Kidney epithelial cell (primary cell): ENCODE measurements at regions not wholly inside any gene's neighbourhood (a gene's known extent, or its start where the extent isn't known, plus 50 kb on each side); places are given as distances from the start of the nearest gene placed in this dataset.

Source experiments
- DNase-seq: peaks from one replicate; pipeline ENCODE4 v3.0.0-alpha.2; 2010; ENCODE audit warnings: low read depth
- H3K27me3 ChIP-seq: 2 replicates; pipeline ENCODE4 v1.6.0; 2011; ENCODE audit warnings: low read length; ENCODE audit not compliant: control insufficient read depth, insufficient read depth
- H3K36me3 ChIP-seq: 2 replicates; pipeline ENCODE4 v1.5.1; 2011; ENCODE audit warnings: low read length; ENCODE audit not compliant: control insufficient read depth, insufficient read depth
- H3K4me3 ChIP-seq: 2 replicates; pipeline ENCODE4 v1.5.1; 2011; ENCODE audit warnings: low read depth, mild to moderate bottlenecking, control low read depth, low read length
- CTCF ChIP-seq: IDR thresholded peaks from 2 replicates; pipeline ENCODE4 v1.5.1; 2011; ENCODE audit warnings: mild to moderate bottlenecking, moderate library complexity, low read length, control low read depth, inconsistent platforms; ENCODE audit not compliant: insufficient read depth, poor library complexity, severe bottlenecking

DNA sequence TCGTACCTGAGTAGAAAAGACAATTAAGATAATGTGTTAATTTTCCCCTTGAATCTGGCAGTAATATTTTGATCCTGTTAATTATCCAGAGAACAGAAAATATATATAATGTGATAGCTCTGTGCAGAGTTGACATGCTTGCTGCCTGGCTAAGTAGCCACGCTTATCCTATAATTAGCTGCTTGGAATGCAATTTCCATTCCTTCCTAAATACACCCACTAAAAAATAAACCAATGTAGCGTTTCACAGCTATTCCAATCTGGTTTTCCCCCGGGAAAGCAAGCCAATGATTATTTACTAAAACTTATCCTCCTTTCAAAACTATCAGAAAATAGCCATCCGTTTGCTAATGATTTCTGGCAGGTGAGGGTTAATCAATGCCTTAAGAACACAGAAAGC lies 134.5 kb upstream of the IRX5 start:
- Histone ChIP-seq H3K36me3 (no peaks in the 10 kb centered on the region), H3K4me3 (no peak overlapping the region), H3K27me3 (no peaks in the 10 kb centered on the region)
- TF ChIP-seq CTCF, result no peak
- DNase-seq, result no peak

- Histone ChIP-seq H3K36me3 (no peaks in the 10 kb centered on the region), H3K4me3 (no peak overlapping the region), H3K27me3 (no peaks in the 10 kb centered on the region)
- TF ChIP-seq CTCF, result no peak
- no peak for DNase-seq
These were observed 137.9 kb upstream of the IRX5 start for GRCh38 chr16:54792811-54793210.

- Histone ChIP-seq H3K27me3 (no peaks in the 10 kb centered on the region), H3K36me3 (no peaks in the 10 kb centered on the region), H3K4me3 (no peak overlapping the region)
- TF ChIP-seq CTCF, result no peak
- no peak for DNase-seq
These were observed 143.6 kb upstream of the IRX5 start for GRCh38 chr16:54787045-54787444.

GRCh38 chr16:54783980-54784379 lies 146.7 kb upstream of the IRX5 start:
- TF ChIP-seq CTCF, result no peak
- H3K36me3 ChIP-seq, result no peaks in the 10 kb centered on the region
- DNase-seq, result no peak
- no peak overlapping the region for H3K4me3 ChIP-seq
- H3K27me3 ChIP-seq, result no peaks in the 10 kb centered on the region

- no peak for DNase-seq
- TF ChIP-seq CTCF, result no peak
- no peaks in the 10 kb centered on the region for H3K36me3 ChIP-seq
- H3K4me3 ChIP-seq, result no peak overlapping the region
- no peaks in the 10 kb centered on the region for H3K27me3 ChIP-seq
These were observed 147.4 kb upstream of the IRX5 start for GRCh38 chr16:54783226-54783625.

- Histone ChIP-seq H3K27me3 (no peaks in the 10 kb centered on the region), H3K4me3 (no peak overlapping the region), H3K36me3 (no peaks in the 10 kb centered on the region)
- DNase-seq, result no peak
- TF ChIP-seq CTCF, result no peak
These were observed 150.4 kb upstream of the IRX5 start for GRCh38 chr16:54780266-54780665.
